ENCODE measurements at regions not wholly inside any gene's neighbourhood (a gene's known extent, or its start where the extent isn't known, plus 50 kb on each side); places are given as distances from the start of the nearest gene placed in this dataset.

GRCh38 chr4:181677201-181677600 is 566.0 kb upstream of the TENM3 start:
- TF ChIP-seq CTCF (IDR thresholded peaks at IDR 0.05; ENCODE audit: insufficient read depth, low read depth, low read length) (no peak), EZH2 (IDR thresholded peaks at IDR 0.05; ENCODE audit: insufficient read depth, low read length) (no peak)
- Mint-ChIP-seq H3K27ac (ENCODE audit: unreplicated experiment) (no peak overlapping the region), H3K27me3 (ENCODE audit: low read depth, unreplicated experiment) (no peaks in the 10 kb centered on the region), H3K4me3 (ENCODE audit: unreplicated experiment) (no peak overlapping the region), H3K4me1 (ENCODE audit: low read depth, unreplicated experiment) (peaks cover 20% of the 10 kb centered on the region), H3K9me3 (ENCODE audit: unreplicated experiment) (no peaks in the 10 kb centered on the region), H3K36me3 (ENCODE audit: low read depth, unreplicated experiment) (no peaks in the 10 kb centered on the region)
- FAIRE-seq: no peak
- no peaks in the 10 kb centered on the region for H4K20me1 ChIP-seq (ENCODE audit: insufficient read depth, low read length)
- no peaks in the 10 kb centered on the region for H3K36me3 ChIP-seq (ENCODE audit: insufficient read depth, low read length)
- H3K4me3 ChIP-seq (ENCODE audit: insufficient read depth, low read depth, low read length): no peak overlapping the region
- no peak overlapping the region for H3K27ac ChIP-seq (ENCODE audit: low read depth, low read length)
- H3K27me3 ChIP-seq (ENCODE audit: insufficient read depth, low read length): no peaks in the 10 kb centered on the region
- peak overlapping the region; percentile 2 for H3K4me2 ChIP-seq (ENCODE audit: low read length)
- no peaks in the 10 kb centered on the region for H3K79me2 ChIP-seq (ENCODE audit: insufficient read depth, low read length)
- DNase-seq (ENCODE audit: low read depth): no peak
- no peak overlapping the region for H3K9ac ChIP-seq (ENCODE audit: low read length)
- H3K9me3 ChIP-seq (ENCODE audit: insufficient read depth, low read depth, low read length): no peaks in the 10 kb centered on the region
- H2AFZ ChIP-seq (ENCODE audit: low read depth, low read length): peak overlapping the region; percentile 22
- peaks cover 9% of the 10 kb centered on the region for H3K4me1 ChIP-seq (ENCODE audit: insufficient read depth, low read length)

- H3K4me1 ChIP-seq (ENCODE audit: insufficient read depth, low read length): peaks cover 13% of the 10 kb centered on the region
- H4K20me1 ChIP-seq (ENCODE audit: insufficient read depth, low read length): no peaks in the 10 kb centered on the region
- no peaks in the 10 kb centered on the region for H3K36me3 ChIP-seq (ENCODE audit: insufficient read depth, low read length)
- Mint-ChIP-seq H3K9me3 (ENCODE audit: unreplicated experiment) (no peaks in the 10 kb centered on the region), H3K27me3 (ENCODE audit: low read depth, unreplicated experiment) (no peaks in the 10 kb centered on the region), H3K4me3 (ENCODE audit: unreplicated experiment) (no peak overlapping the region), H3K4me1 (ENCODE audit: low read depth, unreplicated experiment) (peaks cover 24% of the 10 kb centered on the region), H3K27ac (ENCODE audit: unreplicated experiment) (peak overlapping the region; percentile 63), H3K36me3 (ENCODE audit: low read depth, unreplicated experiment) (no peaks in the 10 kb centered on the region)
- no peak overlapping the region for H3K27ac ChIP-seq (ENCODE audit: low read depth, low read length)
- peak overlapping the region; percentile 22 for H2AFZ ChIP-seq (ENCODE audit: low read depth, low read length)
- no peaks in the 10 kb centered on the region for H3K79me2 ChIP-seq (ENCODE audit: insufficient read depth, low read length)
- peak overlapping the region; percentile 2 for H3K4me2 ChIP-seq (ENCODE audit: low read length)
- TF ChIP-seq CTCF (IDR thresholded peaks at IDR 0.05; ENCODE audit: insufficient read depth, low read depth, low read length) (no peak), EZH2 (IDR thresholded peaks at IDR 0.05; ENCODE audit: insufficient read depth, low read length) (no peak)
- DNase-seq (ENCODE audit: low read depth) (no peak), FAIRE-seq (no peak)
- H3K27me3 ChIP-seq (ENCODE audit: insufficient read depth, low read length): no peaks in the 10 kb centered on the region
- no peak overlapping the region for H3K4me3 ChIP-seq (ENCODE audit: insufficient read depth, low read depth, low read length)
- no peaks in the 10 kb centered on the region for H3K9me3 ChIP-seq (ENCODE audit: insufficient read depth, low read depth, low read length)
- H3K9ac ChIP-seq (ENCODE audit: low read length): no peak overlapping the region
Observed at GRCh38 chr4:181677621-181678020, 565.6 kb upstream of the TENM3 start.

- Histone ChIP-seq H4K20me1 (ENCODE audit: insufficient read depth, low read length) (no peaks in the 10 kb centered on the region), H3K9ac (ENCODE audit: low read length) (no peak overlapping the region), H3K4me3 (ENCODE audit: insufficient read depth, low read depth, low read length) (no peak overlapping the region), H2AFZ (ENCODE audit: low read depth, low read length) (no peak overlapping the region), H3K9me3 (ENCODE audit: insufficient read depth, low read depth, low read length) (no peaks in the 10 kb centered on the region), H3K36me3 (ENCODE audit: insufficient read depth, low read length) (no peaks in the 10 kb centered on the region), H3K27me3 (ENCODE audit: insufficient read depth, low read length) (no peaks in the 10 kb centered on the region), H3K4me1 (ENCODE audit: insufficient read depth, low read length) (peaks cover 25% of the 10 kb centered on the region), H3K79me2 (ENCODE audit: insufficient read depth, low read length) (no peaks in the 10 kb centered on the region), H3K27ac (ENCODE audit: low read depth, low read length) (no peak overlapping the region), H3K4me2 (ENCODE audit: low read length) (no peak overlapping the region)
- no peaks in the 10 kb centered on the region for H3K9me3 Mint-ChIP-seq (ENCODE audit: unreplicated experiment)
- no peaks in the 10 kb centered on the region for H3K27me3 Mint-ChIP-seq (ENCODE audit: low read depth, unreplicated experiment)
- H3K36me3 Mint-ChIP-seq (ENCODE audit: low read depth, unreplicated experiment): no peaks in the 10 kb centered on the region
- TF ChIP-seq CTCF (IDR thresholded peaks at IDR 0.05; ENCODE audit: insufficient read depth, low read depth, low read length) (no peak), EZH2 (IDR thresholded peaks at IDR 0.05; ENCODE audit: insufficient read depth, low read length) (no peak)
- H3K4me1 Mint-ChIP-seq (ENCODE audit: low read depth, unreplicated experiment): peaks cover 26% of the 10 kb centered on the region
- FAIRE-seq (no peak), DNase-seq (ENCODE audit: low read depth) (no peak)
- H3K27ac Mint-ChIP-seq (ENCODE audit: unreplicated experiment): no peak overlapping the region
- H3K4me3 Mint-ChIP-seq (ENCODE audit: unreplicated experiment): no peak overlapping the region
Observed at GRCh38 chr4:181679754-181680153, 563.4 kb upstream of the TENM3 start.
